Testis (tissue), 2 donors: ENCODE measurements at regions not wholly inside any gene's neighbourhood (a gene's known extent, or its start where the extent isn't known, plus 50 kb on each side); places are given as distances from the start of the nearest gene placed in this dataset.

Experiments used
- DNase-seq: peaks from one replicate; pipeline ENCODE4 v3.0.0-alpha.2; 2019
- H3K27ac ChIP-seq, 2 donors: fragments of 200-600 bp; sonication (generic); one replicate each; pipeline ENCODE4 v1.5.1; 2019
- H3K27me3 ChIP-seq: fragments of 200-600 bp; sonication (generic); one replicate; pipeline ENCODE4 v1.5.1; 2019
- H3K36me3 ChIP-seq: fragments of 200-600 bp; sonication (generic); one replicate; pipeline ENCODE4 v1.5.1; 2017; ENCODE audit warnings: low read depth; ENCODE audit errors: missing control alignments
- H3K4me1 ChIP-seq: fragments of 200-600 bp; sonication (generic); one replicate; pipeline ENCODE4 v1.5.1; 2019
- H3K4me3 ChIP-seq, 2 donors: fragments of 200-600 bp; sonication (generic); one replicate each; pipeline ENCODE4 v1.5.1; 2017 to 2019
- H3K9me3 ChIP-seq: fragments of 200-600 bp; sonication (generic); one replicate; pipeline ENCODE4 v1.5.1; 2017
- CTCF ChIP-seq, 3 experiments: fragments of 450-650 bp in 2 of 3; fragments of 200-600 bp in 1 of 3; sonication (generic) in 1 of 3; IDR thresholded peaks; one replicate each; pipeline ENCODE4 v1.5.1; 2016 to 2019; ENCODE audit warnings: antibody characterized with exemption in 3 of 3, mild to moderate bottlenecking in 2 of 3, moderate library complexity in 1 of 3
- POLR2A ChIP-seq: fragments of 450-650 bp; IDR thresholded peaks from one replicate; pipeline ENCODE4 v1.6.1; 2017; ENCODE audit warnings: antibody characterized with exemption, mild to moderate bottlenecking, moderate library complexity
- WGBS, 2 donors: methylation state at CpG; one replicate each; pipeline ENCODE4 v1.1.5; 2018; 5-methylcytosine and 5-hydroxymethylcytosine counted together
- intact Hi-C: fragments of 100-400 bp; cut with DNase I; formaldehyde crosslinking; loops from one replicate; pipeline ENCODE4 v1.15.1; 2023; ENCODE audit warnings: low total_unique reads

- Histone ChIP-seq H3K4me1 (no peaks in the 10 kb centered on the region), H3K27ac (no peak overlapping the region), H3K36me3 (no peaks in the 10 kb centered on the region), H3K4me3 (no peak overlapping the region), H3K27me3 (no peaks in the 10 kb centered on the region), H3K9me3 (no peaks in the 10 kb centered on the region)
- WGBS, 2 donors, result 66 to 74% methylated on average over 10 of the region's 10 CpGs
- TF ChIP-seq CTCF (IDR thresholded peaks at IDR 0.05), result no peak
- no peak for TF ChIP-seq POLR2A
- intact Hi-C loops, result loop anchor here (5.0 kb wide), 1 partner anchor 208 kb away; no protein-coding TSS in a partner anchor
- DNase-seq, result no peak
Measured at GRCh38 chr6:156564807-156565149, 212.4 kb upstream of the ARID1B start.

- Histone ChIP-seq H3K27ac (no peak overlapping the region), H3K27me3 (no peaks in the 10 kb centered on the region), H3K36me3 (no peaks in the 10 kb centered on the region), H3K4me3 (no peak overlapping the region), H3K4me1 (no peaks in the 10 kb centered on the region), H3K9me3 (no peaks in the 10 kb centered on the region)
- 8 to 9% methylated on average over 14 of the region's 14 CpGs for WGBS, 2 donors
- DNase-seq, result peak; percentile 88
- TF ChIP-seq CTCF (IDR thresholded peaks at IDR 0.05), result peak; percentile 90 to 96 (median 91)
- TF ChIP-seq POLR2A, result no peak
- intact Hi-C loops, result no loop called here
Measured at GRCh38 chr6:156564127-156564806, 212.9 kb upstream of the ARID1B start.

GRCh38 chr6:156563714-156564113, 213.5 kb upstream of the ARID1B start:
- intact Hi-C loops, result no loop called here
- H3K9me3 ChIP-seq, result no peaks in the 10 kb centered on the region
- no peak overlapping the region for H3K4me3 ChIP-seq
- DNase-seq, result no peak
- no peak overlapping the region for H3K27ac ChIP-seq
- H3K27me3 ChIP-seq, result no peaks in the 10 kb centered on the region
- H3K4me1 ChIP-seq, result no peaks in the 10 kb centered on the region
- WGBS, 2 donors, result 80 to 84% methylated on average over 9 of the region's 9 CpGs
- no peaks in the 10 kb centered on the region for H3K36me3 ChIP-seq
- TF ChIP-seq POLR2A, result no peak
- TF ChIP-seq CTCF (IDR thresholded peaks at IDR 0.05), result no peak

- H3K27ac ChIP-seq, result no peak overlapping the region
- WGBS, 2 donors, result 91 to 98% methylated on average over 8 to 9 of the region's 9 CpGs
- intact Hi-C loops, result no loop called here
Measured at GRCh38 chr6:156562636-156563035, 214.5 kb upstream of the ARID1B start.

More at GRCh38 chr6:156562636-156563035, 214.5 kb upstream of the ARID1B start:
- Histone ChIP-seq H3K27me3 (no peaks in the 10 kb centered on the region), H3K4me3 (no peak overlapping the region), H3K9me3 (no peaks in the 10 kb centered on the region), H3K36me3 (no peaks in the 10 kb centered on the region), H3K4me1 (no peaks in the 10 kb centered on the region)
- no peak for DNase-seq
- no peak for TF ChIP-seq POLR2A
- no peak for TF ChIP-seq CTCF (IDR thresholded peaks at IDR 0.05)
